ENCODE measurements at regions not wholly inside any gene's neighbourhood (a gene's known extent, or its start where the extent isn't known, plus 50 kb on each side); places are given as distances from the start of the nearest gene placed in this dataset.

DNA sequence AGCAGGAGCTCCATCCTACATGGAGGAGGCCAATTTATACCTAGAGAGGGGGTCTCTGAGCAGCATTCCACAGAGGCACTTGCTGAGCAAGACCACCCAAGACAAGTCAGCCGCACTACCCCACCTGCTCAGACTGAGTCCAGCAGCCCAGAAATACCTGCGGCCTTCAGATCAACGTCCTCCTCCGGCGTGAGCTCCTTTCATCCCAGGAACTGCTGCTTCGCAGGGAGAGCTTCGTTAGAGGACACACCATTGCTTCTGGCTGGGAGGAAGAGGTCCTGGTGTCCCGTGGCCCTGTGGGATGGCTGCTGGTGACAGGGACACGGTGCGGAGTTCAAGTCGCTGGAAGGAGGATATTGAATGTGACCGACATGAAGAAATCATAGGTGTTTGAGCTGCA is 216.9 kb upstream of the PPP2R2D start:
- Histone ChIP-seq H3K36me3 (no peaks in the 10 kb centered on the region), H3K4me1 (no peaks in the 10 kb centered on the region), H3K9me3 (peaks cover 0 to 3% (median 0%) of the 10 kb centered on the region in 3 donors), H3K27ac (no peak overlapping the region), H3K27me3 (peaks cover 0 to 4% of the 10 kb centered on the region in 2 donors), H3K4me3 (no peak overlapping the region)
- DNase-seq: no peak
- intact Hi-C loops (cut with DNase I; ENCODE audit: low total_unique reads): no loop called here
- TF ChIP-seq, protein P1, sequence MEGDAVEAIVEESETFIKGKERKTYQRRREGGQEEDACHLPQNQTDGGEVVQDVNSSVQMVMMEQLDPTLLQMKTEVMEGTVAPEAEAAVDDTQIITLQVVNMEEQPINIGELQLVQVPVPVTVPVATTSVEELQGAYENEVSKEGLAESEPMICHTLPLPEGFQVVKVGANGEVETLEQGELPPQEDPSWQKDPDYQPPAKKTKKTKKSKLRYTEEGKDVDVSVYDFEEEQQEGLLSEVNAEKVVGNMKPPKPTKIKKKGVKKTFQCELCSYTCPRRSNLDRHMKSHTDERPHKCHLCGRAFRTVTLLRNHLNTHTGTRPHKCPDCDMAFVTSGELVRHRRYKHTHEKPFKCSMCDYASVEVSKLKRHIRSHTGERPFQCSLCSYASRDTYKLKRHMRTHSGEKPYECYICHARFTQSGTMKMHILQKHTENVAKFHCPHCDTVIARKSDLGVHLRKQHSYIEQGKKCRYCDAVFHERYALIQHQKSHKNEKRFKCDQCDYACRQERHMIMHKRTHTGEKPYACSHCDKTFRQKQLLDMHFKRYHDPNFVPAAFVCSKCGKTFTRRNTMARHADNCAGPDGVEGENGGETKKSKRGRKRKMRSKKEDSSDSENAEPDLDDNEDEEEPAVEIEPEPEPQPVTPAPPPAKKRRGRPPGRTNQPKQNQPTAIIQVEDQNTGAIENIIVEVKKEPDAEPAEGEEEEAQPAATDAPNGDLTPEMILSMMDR (IDR thresholded peaks at IDR 0.05): no peak

DNA sequence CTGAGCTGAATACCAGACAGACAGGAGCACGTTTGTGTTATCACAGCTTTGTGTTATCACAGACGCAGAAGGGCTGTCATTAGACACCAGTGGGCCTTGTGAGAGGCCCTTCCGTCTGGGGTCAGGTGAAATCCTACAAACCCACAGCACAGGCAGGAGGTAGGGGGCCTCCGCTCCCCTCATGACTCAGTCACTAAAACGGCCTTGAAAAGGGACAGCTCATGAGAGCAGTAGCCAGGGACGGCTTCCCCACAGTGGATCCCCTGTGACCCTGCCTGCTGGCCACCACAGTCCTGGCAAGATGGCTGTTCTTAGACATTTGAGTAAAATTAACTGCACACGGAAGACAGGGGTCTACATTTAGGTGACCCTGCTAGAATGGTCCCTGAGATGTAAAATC is 215.8 kb upstream of the PPP2R2D start:
- H3K9me3 ChIP-seq: no peaks in the 10 kb centered on the region
- H3K36me3 ChIP-seq: no peaks in the 10 kb centered on the region
- H3K27me3 ChIP-seq: peaks cover 0 to 4% of the 10 kb centered on the region in 2 donors
- H3K4me3 ChIP-seq: no peak overlapping the region
- no peak for DNase-seq
- TF ChIP-seq, protein P1 (IDR thresholded peaks at IDR 0.05): no peak
- no peaks in the 10 kb centered on the region for H3K4me1 ChIP-seq
- no peak overlapping the region for H3K27ac ChIP-seq
- intact Hi-C loops (cut with DNase I; ENCODE audit: low total_unique reads): no loop called here

DNA sequence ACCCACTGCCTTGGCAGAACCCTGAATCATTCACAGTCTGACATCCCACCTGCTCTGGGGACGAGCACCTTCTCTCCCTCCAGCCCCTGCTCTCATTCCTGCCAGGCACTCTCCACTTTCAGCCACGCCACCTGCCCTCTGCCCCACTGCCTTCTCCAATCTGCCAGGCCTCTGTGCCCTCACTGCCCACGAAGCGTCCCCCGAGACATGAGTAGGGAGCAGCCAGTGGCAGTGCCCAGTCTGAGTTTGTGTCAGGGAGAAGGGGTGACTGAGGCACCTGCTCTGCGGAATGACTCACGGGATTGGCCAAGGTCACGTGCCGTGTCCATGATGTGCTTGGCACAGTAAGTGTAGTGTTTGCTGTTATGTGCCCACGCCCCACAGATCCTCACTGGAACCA is 215.2 kb upstream of the PPP2R2D start:
- no peak overlapping the region for H3K4me3 ChIP-seq
- TF ChIP-seq, protein P1 (IDR thresholded peaks at IDR 0.05): no peak
- no peaks in the 10 kb centered on the region for H3K4me1 ChIP-seq
- peaks cover 0 to 4% of the 10 kb centered on the region in 2 donors for H3K27me3 ChIP-seq
- DNase-seq: no peak
- H3K36me3 ChIP-seq: no peaks in the 10 kb centered on the region
- intact Hi-C loops (cut with DNase I; ENCODE audit: low total_unique reads): no loop called here
- H3K27ac ChIP-seq: no peak overlapping the region
- H3K9me3 ChIP-seq: no peaks in the 10 kb centered on the region

DNA sequence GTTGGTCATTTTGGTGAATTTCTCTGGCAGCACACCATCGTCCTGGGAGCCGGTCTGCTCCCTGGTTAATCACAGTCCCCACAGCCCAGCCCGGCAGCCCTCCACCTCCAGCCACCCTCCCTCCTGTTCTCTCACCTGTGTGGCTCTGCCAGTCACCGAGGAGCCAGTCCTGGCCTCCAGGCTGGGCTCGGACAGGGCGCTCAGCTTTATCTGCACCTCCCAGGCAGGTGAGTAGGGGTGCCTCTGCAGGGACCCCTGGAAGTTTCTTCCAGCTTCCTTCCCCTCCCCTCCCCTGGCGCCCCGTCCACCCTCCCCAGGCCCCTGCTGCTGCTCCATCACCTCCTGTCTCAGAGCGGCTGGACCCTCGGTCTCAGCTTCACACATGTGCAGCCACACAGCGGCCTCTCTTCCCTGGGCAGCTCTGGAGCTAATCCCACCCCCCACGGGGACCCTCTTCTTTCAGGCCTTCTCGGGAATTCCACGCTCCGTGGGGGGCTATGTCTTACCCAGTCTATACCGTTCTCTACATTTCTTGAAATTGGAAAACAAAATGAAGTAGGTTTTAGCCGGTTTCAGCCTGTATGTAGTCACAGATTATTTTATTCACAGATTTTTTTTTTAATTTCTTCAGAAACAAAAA is 213.9 kb upstream of the PPP2R2D start:
- H3K27me3 ChIP-seq: peaks cover 0 to 8% of the 10 kb centered on the region in 2 donors
- no peaks in the 10 kb centered on the region for H3K4me1 ChIP-seq
- DNase-seq: no peak
- no peak overlapping the region for H3K4me3 ChIP-seq
- no peaks in the 10 kb centered on the region for H3K36me3 ChIP-seq
- no peaks in the 10 kb centered on the region for H3K9me3 ChIP-seq
- H3K27ac ChIP-seq: no peak overlapping the region
- intact Hi-C loops (cut with DNase I; ENCODE audit: low total_unique reads): no loop called here
- TF ChIP-seq, protein P1 (IDR thresholded peaks at IDR 0.05): no peak

DNA sequence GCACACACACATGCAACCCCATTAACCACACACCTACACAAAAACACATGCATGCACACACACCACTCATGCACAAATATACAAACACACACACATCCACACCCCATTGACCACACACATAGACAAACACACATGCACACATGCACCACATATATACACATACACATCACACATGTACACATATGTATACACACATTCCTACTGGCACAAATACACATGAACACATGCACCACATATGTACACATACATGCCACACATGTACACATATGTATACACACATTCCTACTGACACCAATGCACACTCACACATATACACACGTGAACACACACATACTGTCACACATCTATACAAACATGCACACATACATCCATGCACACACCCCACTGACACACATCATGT is 212.5 kb upstream of the PPP2R2D start:
- intact Hi-C loops (cut with DNase I; ENCODE audit: low total_unique reads): no loop called here
- TF ChIP-seq, protein P1 (IDR thresholded peaks at IDR 0.05): no peak
- Histone ChIP-seq H3K4me1 (no peaks in the 10 kb centered on the region), H3K27ac (no peak overlapping the region), H3K4me3 (no peak overlapping the region), H3K36me3 (no peaks in the 10 kb centered on the region), H3K27me3 (peaks cover 0 to 11% of the 10 kb centered on the region in 2 donors), H3K9me3 (no peaks in the 10 kb centered on the region)
- no peak for DNase-seq

DNA sequence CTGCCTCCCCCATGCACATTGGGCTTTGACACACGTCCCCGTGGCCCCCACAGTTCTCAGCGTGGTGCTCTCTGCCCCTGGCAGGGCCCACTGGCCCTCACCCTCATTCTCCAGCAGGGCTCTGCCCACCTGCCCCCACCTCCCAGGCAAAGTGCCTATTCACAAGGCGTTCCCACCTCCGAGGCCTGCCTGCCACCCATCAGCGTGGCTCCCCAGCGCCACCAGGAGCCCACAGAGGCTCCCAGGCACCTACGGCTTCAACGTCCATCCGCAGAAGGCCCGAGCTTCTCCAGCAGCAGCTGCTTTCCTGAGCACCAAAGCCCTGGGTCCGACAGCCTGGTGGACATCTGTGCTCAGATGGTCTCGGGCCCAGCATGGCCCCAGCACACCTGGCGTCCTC is 211.8 kb upstream of the PPP2R2D start:
- no peaks in the 10 kb centered on the region for H3K4me1 ChIP-seq
- TF ChIP-seq, protein P1 (IDR thresholded peaks at IDR 0.05): no peak
- no peak overlapping the region for H3K4me3 ChIP-seq
- no peak for DNase-seq
- no peaks in the 10 kb centered on the region for H3K9me3 ChIP-seq
- intact Hi-C loops (cut with DNase I; ENCODE audit: low total_unique reads): no loop called here
- H3K27ac ChIP-seq: no peak overlapping the region
- peaks cover 0 to 8% of the 10 kb centered on the region in 2 donors for H3K27me3 ChIP-seq
- no peaks in the 10 kb centered on the region for H3K36me3 ChIP-seq

All from tibial artery (tissue), 4 donors.